SU-DHL-6 (cell line): ENCODE measurements at regions not wholly inside any gene's neighbourhood (a gene's known extent, or its start where the extent isn't known, plus 50 kb on each side); places are given as distances from the start of the nearest gene placed in this dataset.

Experiments
- CTCF ChIP-seq: fragments of 200-600 bp; sonication (generic); IDR thresholded peaks from one replicate; pipeline ENCODE4 v1.5.1; 2017; ENCODE audit warnings: antibody characterized with exemption, mild to moderate bottlenecking, low read length, moderate library complexity; ENCODE audit not compliant: insufficient read depth, poor library complexity, severe bottlenecking
- EZH2phosphoT487 ChIP-seq: fragments of 200-600 bp; sonication (generic), shearing (Covaris generic); conservative IDR thresholded peaks from 2 replicates; pipeline ENCODE4 v1.6.1; 2018; ENCODE audit warnings: mild to moderate bottlenecking, antibody characterized with exemption, low read length, moderate library complexity, mixed read lengths

DNA sequence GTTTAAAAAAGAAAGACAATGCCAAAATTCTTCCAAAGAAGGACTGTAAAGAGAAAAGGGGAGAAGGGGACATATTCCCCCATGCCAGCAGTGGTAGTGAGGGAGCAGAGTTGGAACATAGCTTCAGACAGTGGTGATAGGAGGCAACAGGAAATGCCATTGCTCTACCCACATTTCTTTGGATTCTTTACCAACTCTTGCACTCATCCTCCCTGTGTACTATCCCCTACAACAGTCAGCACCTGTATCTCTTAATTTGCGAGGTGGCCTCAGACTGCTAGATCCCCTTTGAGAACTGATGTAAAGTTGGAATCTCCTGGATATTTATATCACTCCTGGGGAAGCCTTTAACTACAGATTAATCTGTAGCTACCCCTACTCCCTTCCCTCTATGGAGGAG, 320.6 kb upstream of the PTGER4 start:
- TF ChIP-seq CTCF (no peak), EZH2phosphoT487 (no peak)
